Stimulated activated CD4-positive, alpha-beta T cell treated with anti-CD3 and anti-CD28 coated beads, Interleukin-12 subunit alpha, Interleukin-12 subunit beta, amount 100 ng/mL, for 48 hours (primary cell): ENCODE measurements at regions not wholly inside any gene's neighbourhood (a gene's known extent, or its start where the extent isn't known, plus 50 kb on each side); places are given as distances from the start of the nearest gene placed in this dataset.
"Not testable (repeated sequence)": the region's sequence is repeated elsewhere in the genome, so short reads cannot be mapped to it uniquely, and the experiment has no call there.

Experiments used
- DNase-seq, 3 donors: peaks; one replicate each; pipeline ENCODE4 v3.0.0-alpha.2; 2020; ENCODE audit warnings: low read depth in 2 of 3, low spot score in 1 of 3

DNA sequence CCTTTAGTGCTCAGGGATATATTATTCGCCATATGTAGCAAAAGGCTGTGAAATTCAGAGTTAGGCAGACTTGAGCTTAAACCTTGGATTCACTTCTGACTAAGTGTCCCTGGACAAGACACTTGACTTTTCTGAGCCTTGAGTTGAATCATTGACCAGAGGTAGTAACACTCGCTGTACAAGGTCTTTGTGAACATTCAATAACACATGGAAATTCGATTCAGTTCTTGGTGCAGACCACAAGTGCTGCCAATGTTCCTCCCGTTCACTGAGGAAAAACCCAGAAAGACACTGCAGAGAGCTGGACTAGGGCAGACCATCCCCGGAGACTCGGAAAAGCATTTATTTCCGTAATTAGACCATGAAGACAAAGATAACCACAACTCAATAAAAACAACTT is 901.4 kb downstream of the AACS start:
- no peak for DNase-seq

DNA sequence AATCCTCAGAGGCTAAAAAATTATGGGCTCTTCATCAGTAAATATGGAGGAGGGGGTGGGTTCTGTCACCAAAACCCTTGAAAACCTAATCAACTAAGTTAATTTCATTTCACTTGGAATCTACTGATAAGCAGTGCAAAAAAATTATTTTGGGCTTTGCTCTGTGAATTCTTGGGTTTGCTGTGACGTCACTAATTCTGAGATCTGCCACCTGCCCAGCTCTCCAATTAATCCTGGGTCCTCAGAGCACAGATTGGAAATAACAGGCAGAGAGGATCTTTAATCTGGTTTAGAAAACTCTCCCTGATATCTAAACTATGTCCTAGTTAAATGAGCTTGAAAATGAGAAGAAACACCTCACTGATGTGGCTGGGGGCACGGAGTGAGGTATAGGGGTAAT is 903.2 kb downstream of the AACS start:
- no peak for DNase-seq

DNA sequence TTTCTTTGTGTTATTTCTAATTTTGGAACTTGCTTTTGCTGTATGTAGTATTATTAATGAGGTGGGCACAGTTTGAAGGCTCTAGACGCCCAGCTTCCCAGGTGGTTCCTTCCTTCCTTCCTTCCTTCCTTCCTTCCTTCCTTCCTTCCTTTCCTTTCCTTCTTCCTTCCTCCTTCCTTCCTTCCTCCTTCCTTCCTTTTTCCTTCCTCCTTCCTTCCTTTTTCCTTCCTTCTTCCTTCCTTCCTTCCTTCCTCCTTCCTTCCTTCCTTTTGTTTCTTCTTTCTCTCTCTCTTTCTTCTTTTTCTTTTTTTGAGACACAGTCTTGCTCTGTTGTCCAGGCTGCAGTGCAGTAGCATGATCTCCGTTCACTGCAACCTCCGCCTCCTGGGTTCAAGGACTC is 906.7 kb downstream of the AACS start:
- no peak for DNase-seq

DNA sequence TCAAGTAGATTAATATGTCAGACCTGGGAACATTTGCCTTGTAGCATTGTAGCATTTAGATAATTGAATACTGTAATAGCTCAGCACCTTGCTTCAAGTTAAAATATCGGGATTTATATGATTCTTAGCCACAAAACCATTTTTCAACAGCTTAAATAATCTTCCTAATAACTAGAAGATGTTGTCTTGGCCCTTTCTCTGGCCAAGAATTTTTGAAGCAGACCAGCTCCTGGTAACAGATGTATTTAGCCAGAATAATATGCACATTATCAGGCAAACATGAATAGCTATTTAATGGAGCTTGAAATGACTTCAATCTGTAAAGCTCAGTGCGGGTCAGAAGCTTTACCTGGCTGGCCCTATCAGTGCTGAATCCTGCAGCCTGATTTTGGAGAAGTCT is 913.1 kb downstream of the AACS start:
- no peak for DNase-seq

DNA sequence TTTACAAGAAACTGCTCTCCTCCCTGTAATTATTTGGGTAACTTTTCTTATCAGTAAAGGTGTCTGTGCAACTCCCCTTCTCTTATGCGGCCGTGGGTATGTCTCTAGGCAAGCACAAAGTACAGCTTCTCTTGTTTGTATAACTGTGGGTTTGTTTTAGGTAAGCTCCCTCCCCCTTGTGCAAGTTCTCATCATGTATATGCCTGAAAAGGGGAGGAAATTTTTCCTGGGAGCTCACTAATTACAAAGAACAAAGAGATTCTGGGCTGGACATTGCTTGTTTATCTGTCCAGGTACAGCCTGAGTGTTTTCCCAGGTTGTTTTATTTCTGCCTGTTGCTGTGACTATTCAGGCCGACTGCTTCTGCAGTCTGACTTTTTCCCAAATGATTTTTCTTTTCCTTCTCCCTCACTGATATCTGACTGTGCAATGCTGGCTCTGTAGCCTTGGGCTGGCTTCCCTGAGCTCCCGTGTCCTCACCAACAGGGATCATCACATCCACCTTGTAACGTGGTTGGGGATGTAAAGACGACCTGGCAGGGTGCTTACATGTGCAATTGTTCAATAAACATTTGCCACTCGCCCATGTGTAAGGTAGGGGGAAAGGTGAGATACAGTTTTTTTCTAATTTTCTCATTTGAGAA is 916.5 kb downstream of the AACS start:
- DNase-seq: no peak

DNA sequence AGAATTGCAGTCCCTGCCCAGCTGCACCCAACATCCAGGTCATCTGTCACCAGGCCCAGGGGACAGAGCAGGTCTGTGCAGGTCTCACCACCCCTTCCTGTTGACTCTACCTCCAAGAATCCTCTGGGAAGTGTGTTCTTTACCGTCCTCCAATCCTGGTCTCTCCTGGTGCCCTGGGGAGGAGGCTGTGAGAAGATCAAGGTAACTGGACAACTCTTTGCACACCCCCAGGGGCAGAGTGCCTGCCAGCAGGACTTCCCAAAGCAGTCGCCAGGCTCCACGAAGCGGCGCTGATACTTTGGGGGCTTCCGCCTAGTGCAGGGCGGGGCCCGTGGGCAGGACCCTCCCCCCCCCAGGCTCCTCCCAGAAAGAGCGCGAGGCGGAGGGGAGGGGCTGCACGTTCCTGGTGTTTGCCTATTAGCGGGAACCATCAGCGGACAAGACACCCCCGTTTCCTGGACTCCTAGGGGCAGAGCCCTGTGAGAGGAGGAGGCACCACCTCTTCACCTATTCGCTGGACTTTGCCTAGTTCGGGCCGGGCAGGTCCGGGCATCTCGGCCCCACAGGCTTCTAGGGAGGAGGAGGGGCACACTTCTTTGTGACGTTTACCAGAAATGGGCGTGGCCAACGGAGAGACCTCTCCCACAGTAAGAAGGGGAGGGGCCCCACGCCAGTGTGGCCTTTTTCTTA is 918.0 kb downstream of the AACS start:
- no peak for DNase-seq

DNA sequence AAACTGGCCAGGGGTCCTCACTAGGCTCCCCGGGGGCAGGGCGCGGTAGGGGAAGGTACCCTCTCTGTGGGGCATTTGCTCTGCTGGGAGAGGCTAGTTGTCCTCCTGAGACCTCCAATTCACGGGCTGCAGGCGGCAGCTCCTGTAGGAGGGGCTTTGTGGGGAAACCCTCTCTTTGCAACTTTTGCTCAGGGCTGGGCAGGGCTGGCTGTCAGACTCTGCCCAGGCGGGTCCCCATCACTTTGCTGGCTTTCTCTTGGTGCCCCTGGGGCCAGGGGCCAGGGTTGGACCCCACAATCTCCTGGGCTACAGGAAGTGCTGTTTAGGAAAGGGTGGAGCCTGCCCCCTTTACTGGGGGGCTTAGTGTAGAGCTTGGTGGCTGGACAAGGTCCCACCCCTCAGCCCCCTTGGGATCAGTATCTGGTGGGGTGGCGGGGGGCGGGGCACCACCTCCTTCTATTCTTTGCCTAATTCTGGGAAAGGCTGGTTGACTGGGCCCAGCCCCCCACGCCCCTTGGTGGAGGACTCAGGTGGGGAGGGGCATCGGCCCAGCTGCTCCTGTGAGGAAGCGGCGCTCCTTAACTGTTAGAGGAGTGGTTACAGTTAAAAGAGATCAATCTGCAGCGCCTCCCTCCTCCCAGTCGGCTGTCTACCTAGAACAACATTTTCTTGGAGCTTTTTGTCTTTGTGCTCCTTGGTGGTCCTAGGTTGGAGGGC is 918.7 kb downstream of the AACS start:
- DNase-seq: no peak

DNA sequence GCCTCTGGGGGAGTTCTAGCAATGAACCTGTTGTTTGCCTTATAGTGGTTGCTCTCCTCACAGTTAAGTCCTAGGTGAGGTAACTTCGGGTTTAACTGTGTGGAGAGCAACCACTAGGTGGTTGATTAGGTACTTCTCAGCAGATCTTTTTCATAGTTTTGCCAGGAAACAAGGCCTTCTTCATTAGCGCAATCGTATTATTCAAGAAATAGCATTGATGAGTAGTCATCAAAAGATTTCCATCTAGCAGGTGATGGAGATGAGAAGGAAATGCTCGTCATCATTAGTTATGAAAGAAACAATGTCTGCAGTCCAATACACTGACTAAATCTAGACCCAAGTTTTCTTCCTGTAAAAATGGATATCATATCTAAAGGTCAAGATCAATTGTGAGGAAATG is 923.3 kb downstream of the AACS start:
- no peak for DNase-seq

DNA sequence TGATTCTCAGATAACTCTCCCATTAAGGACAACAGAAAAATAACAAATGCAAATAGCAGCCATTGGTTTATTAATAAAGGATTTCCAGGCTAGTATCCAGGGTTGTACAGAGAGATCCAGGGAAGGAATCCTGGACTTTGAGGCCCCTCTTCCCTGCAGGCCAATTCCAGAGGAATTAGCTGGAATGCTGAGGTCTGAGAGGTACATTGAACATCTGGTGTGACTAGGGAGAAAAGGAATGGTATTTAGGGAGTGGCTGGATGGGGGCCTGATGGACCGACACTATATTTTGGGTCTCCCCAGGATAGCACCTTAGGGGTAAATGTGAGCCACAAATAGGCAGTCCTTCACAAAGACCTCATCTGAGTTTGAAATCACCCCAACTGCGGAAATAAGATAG is 924.5 kb downstream of the AACS start:
- no peak for DNase-seq

DNA sequence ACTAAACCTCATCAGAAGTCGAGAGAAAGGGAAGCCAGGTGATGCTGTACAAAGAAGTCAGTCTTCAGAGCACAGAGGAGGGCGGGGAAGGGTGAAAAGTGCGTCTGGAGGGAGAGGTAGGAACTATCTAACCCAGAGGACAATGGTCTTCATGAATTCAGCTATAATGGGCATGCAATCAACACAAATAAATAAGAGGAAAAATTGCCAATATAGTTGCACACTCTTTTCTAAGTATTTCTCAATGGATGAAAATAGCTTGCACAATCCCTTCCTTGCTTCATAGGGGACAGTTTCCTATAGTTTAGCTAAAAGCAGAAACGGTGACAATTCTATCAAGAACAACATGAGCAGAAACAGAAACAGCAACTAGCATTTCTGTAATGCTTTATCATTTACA is 931.2 kb downstream of the AACS start:
- DNase-seq: no peak

DNA sequence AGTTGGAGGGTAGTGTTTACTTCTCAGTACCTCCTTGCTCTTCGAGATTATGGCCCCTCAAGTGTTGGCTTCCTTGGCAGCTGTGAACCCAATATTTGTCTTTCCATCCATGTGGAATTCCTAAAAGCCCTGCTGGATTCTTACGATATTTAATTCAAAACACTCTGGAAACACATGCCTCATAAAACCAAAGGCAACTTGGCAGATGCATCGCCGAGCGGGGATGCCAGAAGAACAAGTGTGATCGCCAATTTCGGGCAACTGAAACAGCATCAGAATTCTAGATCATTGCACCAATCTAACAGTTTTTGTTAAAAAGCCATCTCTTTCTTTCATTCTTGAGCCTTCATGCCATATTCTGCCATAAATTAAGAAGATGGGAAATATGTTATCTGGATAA is 934.4 kb downstream of the AACS start:
- no peak for DNase-seq

DNA sequence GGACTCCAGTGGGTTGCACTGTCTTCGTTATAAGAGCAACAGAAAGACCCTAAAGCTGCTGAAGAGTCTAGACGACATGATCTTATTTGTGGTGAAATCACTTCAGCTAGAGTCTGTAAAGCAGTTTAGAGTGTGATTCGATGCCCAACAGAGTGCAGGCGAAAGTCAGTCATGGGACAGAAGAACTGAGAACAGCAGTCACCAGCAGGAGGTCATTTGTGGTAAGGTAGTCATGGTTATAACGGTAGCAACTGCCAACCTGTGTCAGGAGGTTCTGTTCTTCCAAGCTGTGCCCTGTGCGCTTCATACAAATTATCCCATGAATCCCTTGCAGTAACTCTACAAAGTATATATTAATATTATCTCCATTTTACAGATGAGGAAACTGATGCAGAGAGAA is 954.1 kb downstream of the AACS start:
- DNase-seq: no peak

DNA sequence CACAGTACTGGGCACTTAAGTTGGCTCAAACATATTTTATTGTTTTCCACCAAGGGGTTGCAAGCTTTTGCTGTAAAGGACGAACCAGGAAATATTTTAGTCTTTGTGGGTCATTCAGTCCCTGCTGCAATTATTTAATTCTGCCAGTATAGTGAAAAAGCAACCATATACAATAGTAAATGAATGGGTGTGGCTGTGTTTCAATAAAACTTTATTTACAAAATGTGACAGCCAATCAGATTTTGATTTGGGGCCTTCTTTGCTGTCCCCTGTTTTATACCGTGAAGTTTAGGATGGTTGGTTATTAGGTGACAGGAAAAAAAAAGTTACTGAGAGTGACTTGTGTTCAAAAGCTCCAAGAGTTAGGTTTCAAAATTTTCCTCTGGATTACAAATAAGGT is 956.4 kb downstream of the AACS start:
- no peak for DNase-seq

DNA sequence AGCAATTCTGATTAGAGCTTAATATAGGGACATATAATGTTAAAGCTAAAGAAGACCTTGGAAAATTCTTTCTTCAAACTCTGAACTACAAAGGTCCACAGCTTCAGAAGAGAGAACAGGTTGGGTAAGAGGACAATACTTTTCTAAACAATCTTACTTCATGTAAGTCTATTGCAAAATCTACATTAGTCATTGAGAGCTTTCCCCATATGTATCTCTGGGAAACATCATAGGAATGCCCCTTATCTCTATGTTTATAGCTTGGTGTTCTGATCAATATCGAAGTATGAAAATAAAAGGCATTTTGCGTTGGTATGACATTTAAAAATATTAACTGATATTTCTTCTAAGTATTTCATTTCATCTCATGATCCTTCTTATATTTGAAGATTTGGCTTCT is 962.6 kb downstream of the AACS start:
- no peak for DNase-seq

DNA sequence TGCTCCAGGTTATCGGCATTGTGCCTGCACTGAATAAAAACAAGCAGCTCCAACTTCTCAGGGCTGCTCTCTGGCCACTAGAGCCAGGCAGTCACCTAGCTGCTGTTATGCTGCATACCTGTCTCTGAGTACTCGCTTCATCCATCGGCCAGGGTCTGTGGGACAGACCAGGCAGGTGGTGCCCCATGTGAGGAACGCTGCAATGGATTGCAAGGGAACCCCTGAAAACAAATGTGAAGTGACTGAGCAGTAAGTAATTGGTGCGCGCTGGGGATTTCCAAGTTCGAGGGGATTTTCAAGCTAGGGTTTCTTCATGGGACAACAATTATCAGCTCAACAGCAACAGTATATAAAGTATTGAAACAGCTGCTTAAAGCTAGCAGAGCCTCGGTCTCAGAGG is 965.3 kb downstream of the AACS start:
- no peak for DNase-seq

DNA sequence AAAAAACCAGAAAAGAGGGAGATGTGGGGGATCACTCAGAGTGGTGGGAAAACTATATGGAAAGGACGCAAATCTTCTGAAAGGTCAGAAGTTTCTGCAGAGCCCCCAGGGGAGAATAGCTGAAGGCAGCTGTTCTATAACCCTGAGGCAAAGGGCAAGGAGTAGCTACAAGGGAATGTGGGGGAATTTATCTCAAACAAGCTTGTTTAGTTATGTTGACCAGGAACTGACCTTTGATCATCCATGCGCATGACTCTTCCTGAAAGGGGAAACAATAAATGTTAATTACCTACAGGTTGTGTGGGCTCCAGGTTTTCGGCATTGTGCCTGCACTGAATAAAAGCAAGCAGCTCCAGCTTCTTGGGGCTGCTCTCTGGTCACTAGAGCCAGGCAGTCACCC is 968.5 kb downstream of the AACS start:
- DNase-seq: no peak

DNA sequence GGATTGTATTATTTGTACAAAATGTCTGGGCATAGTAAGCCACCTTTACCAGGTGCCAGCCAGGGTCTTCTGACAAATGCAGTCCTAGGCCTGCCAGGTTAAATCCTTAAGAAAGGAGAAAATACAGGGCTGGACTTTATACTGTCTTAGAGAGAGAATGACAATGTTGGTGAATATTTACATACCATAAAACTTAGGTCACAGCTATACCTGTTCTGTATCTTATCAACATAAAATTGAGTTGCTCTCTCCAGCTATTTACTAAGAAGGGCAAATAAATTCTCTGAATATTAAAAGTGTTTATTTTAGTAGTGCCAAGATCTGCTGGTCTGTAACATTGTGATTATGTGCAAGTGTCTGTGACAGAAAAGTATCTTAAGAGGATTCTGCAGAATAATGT is 971.1 kb downstream of the AACS start:
- DNase-seq: no peak

DNA sequence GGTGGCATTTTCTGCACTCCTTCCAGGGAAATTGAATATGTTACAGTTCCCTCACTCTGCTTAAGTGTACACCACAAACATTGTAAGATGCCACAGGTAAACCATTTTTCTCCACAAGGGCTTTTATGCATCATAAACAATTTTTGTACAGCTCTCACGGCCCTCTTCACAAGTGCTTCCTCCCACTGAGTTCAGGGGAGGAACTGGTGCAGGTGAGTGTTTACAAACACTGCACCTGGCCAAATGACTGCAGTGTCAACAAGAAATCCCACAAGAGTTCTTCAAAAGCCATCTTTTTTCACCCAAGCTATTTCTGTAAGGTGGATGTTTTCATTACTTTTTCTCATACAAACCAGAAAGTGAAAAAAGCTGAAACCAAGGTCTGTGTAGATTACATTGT is 973.2 kb downstream of the AACS start:
- no peak for DNase-seq

DNA sequence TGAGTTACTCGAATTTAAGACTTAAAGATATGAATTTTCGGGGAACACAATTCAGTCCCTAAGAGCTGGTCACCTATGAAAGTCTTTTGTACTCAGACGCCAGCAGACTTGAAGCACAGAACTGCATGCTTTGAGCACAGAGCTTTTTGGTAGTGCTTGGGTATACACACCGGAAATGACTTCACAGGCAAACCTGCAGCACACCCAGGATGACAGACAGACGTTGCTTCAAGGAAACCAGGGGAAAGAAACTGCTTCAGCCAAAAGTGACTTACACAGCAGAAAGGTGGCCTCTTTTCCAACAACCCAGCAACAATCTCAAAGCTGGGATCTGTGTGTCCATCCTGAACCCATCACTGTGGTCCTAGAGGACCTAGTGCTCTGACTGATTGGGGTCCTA is 975.1 kb downstream of the AACS start:
- DNase-seq: no peak

DNA sequence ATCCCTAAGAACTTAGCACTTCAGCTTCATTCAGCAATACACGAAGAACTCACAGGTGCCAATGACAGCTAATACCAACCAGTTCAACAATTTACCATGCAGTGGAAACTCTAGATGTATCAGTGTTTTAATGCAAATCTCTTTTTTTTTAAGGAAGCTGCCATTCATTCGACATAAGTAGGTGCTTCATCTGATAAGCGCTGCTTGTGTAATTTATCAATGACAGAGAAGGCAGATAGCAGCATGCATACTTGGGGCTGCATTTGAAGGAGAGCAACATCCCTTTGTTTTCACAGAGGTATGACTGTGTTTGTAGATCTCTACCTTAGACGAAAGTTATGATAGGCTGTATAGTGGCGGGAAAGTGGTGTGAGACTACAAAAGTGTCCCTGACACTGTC is 977.1 kb downstream of the AACS start:
- no peak for DNase-seq

DNA sequence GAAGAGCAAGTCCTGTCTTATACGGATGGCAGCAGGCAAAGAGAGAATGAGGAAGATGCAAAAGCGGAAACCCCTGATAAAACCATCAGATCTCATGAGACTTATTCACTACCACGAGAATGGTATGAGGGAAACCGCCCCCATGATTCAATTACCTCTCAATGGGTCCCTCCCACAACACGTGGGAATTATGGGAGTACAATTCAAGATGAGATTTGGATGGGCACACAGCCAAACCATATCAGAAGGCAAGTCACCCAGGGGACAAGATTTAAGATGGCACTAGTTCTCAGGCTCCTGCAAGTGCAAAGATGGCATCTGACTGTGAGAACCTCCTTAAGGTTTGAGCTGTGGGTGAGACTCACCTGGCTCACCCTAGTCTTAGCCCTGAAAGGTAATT is 984.3 kb downstream of the AACS start:
- DNase-seq: not testable (repeated sequence)

DNA sequence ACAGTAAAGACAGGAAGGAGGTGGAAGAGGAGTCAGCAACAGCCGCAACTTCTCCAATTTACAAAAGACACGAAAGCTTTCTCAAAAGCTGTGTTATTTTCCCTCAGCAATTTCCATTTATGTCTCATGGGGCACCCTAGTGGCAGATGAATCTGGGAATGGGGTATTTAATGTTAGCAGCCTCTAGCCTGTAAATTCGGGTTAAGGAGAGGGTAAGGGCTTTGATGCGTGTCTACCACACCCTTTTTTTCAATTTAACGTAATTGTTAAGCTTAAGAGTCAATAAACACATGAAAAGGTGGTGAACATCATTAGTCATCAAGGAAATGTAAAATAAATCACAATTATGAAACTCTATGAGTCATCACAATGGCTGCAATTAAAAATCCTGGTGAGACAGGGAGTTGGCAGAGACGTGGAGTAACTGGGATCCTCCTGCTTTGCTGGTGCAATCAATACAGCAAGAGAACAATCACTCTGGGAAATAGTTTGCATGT is 986.4 kb downstream of the AACS start:
- DNase-seq: no peak

DNA sequence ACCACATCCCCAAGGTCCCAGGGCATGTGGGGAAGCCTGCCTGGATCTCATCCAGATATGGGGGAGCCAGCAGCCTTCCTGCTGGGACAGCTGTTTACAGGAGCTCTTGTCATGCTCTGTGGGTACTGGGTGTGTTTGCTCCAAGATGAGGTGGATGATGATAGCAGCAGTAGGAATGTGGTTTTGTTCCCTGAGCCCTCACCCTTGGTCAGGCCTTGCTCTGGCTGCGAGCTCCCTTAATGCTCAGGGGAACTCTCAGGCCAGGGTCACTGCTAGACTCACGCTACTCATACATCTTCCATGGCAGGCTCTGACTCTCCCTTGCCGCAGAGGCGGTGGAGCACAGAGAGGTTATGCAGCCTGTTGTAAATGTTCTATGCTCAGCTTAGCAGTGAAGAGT is 990.3 kb downstream of the AACS start:
- no peak for DNase-seq
